ENCODE measurements at regions not wholly inside any gene's neighbourhood (a gene's known extent, or its start where the extent isn't known, plus 50 kb on each side); places are given as distances from the start of the nearest gene placed in this dataset.

DNA sequence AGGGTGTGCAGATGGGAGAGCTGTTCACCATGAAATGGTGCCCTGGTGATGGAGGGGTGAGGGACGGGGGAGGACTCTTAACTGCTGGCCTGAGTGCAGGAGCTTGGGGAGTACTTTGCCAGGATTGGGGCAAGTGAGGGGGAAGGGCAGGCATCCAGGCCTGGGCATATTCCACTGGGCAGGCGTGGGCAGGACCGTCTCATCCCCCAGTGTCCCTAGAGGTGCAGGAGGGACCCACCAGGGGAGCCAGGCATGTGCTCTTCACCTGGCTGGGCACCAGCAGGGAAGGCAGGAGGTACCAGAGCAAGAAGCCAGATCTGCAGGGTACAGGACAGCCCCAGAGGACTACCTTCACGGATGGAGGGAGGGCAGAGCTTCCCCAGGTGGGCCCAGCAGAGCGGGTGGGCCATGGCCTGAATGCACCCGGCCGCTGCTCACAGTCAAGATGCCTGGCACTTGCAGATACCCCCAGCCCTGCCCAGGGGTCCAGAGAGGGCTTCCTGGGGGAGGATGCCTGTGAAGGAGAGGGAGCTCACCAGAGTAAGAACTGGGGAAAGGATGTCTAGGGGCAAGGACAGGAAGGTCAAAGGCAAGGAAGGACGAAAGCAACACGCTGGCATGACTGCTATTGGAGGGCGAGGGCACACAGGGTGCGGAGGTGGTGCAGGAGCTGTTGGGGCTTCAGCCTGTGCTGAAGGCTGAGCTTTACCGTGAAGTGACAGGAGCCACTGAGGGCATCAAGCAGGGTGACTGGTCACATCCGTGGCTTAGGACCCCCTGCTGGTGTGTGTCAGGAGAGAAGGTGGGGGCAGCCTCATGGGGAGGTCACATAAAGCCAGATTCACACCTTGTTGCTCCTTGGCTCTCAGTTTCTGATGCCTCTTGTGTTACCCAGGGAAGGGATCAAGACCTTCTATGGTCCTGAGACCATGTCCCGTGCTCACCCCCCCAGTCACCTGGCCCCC, 68.2 kb upstream of the NKX1-1 start:
- no peaks in the 10 kb centered on the region for H3K79me2 ChIP-seq (ENCODE audit: insufficient read depth, low read length)
- no peaks in the 10 kb centered on the region for H3K4me1 ChIP-seq (ENCODE audit: insufficient read depth, low read length)
- no peak overlapping the region for H3K27ac ChIP-seq (ENCODE audit: low read depth, low read length)
- TF ChIP-seq, protein P1, sequence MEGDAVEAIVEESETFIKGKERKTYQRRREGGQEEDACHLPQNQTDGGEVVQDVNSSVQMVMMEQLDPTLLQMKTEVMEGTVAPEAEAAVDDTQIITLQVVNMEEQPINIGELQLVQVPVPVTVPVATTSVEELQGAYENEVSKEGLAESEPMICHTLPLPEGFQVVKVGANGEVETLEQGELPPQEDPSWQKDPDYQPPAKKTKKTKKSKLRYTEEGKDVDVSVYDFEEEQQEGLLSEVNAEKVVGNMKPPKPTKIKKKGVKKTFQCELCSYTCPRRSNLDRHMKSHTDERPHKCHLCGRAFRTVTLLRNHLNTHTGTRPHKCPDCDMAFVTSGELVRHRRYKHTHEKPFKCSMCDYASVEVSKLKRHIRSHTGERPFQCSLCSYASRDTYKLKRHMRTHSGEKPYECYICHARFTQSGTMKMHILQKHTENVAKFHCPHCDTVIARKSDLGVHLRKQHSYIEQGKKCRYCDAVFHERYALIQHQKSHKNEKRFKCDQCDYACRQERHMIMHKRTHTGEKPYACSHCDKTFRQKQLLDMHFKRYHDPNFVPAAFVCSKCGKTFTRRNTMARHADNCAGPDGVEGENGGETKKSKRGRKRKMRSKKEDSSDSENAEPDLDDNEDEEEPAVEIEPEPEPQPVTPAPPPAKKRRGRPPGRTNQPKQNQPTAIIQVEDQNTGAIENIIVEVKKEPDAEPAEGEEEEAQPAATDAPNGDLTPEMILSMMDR (IDR thresholded peaks at IDR 0.05; ENCODE audit: extremely low read depth, low read depth, low read length) = no peak
- no peaks in the 10 kb centered on the region for H3K9me3 ChIP-seq (ENCODE audit: low read depth, low read length)
- H3K4me3 ChIP-seq (ENCODE audit: insufficient read depth, low read length) = no peak overlapping the region
- peak; percentile 62 for DNase-seq (ENCODE audit: insufficient read length, low spot score, missing footprints)
- H4K20me1 ChIP-seq (ENCODE audit: insufficient read depth, low read length) = no peaks in the 10 kb centered on the region
- no peak overlapping the region for H2AFZ ChIP-seq (ENCODE audit: low read length)
- peaks cover 16% of the 10 kb centered on the region for H3K27me3 ChIP-seq (ENCODE audit: insufficient read depth, low read length)
- no peak overlapping the region for H3K4me2 ChIP-seq (ENCODE audit: insufficient read depth, low read length)
- H3K36me3 ChIP-seq (ENCODE audit: insufficient read depth, low read length) = no peaks in the 10 kb centered on the region

DNA sequence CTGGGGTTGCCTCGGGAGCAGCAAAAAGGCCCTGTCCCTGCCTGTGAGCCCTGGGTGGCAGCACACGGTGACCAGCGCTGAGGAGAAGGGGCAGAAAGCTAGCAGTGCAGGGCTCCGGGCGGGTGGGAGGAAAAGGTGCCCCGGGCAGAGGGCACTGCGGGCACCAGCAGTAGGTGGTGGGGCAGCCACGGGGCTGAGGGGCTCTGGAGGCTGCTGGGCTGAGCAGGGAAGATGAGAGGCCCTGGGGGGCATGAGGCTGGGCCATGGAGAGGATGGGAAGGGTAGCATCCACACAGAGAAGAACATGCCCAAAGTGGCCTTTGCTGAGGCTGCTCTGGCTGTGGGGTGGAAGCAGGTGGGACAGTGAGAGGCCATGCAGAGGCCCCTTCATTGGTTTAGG, 67.5 kb upstream of the NKX1-1 start:
- Histone ChIP-seq H3K36me3 (ENCODE audit: insufficient read depth, low read length) (no peaks in the 10 kb centered on the region), H3K27ac (ENCODE audit: low read depth, low read length) (no peak overlapping the region), H3K4me1 (ENCODE audit: insufficient read depth, low read length) (no peaks in the 10 kb centered on the region), H3K4me2 (ENCODE audit: insufficient read depth, low read length) (no peak overlapping the region), H2AFZ (ENCODE audit: low read length) (no peak overlapping the region), H3K4me3 (ENCODE audit: insufficient read depth, low read length) (no peak overlapping the region), H3K27me3 (ENCODE audit: insufficient read depth, low read length) (peaks cover 16% of the 10 kb centered on the region), H3K9me3 (ENCODE audit: low read depth, low read length) (no peaks in the 10 kb centered on the region), H3K79me2 (ENCODE audit: insufficient read depth, low read length) (no peaks in the 10 kb centered on the region), H4K20me1 (ENCODE audit: insufficient read depth, low read length) (no peaks in the 10 kb centered on the region)
- no peak for DNase-seq (ENCODE audit: insufficient read length, low spot score, missing footprints)
- TF ChIP-seq, protein P1 (IDR thresholded peaks at IDR 0.05; ENCODE audit: extremely low read depth, low read depth, low read length) = no peak

DNA sequence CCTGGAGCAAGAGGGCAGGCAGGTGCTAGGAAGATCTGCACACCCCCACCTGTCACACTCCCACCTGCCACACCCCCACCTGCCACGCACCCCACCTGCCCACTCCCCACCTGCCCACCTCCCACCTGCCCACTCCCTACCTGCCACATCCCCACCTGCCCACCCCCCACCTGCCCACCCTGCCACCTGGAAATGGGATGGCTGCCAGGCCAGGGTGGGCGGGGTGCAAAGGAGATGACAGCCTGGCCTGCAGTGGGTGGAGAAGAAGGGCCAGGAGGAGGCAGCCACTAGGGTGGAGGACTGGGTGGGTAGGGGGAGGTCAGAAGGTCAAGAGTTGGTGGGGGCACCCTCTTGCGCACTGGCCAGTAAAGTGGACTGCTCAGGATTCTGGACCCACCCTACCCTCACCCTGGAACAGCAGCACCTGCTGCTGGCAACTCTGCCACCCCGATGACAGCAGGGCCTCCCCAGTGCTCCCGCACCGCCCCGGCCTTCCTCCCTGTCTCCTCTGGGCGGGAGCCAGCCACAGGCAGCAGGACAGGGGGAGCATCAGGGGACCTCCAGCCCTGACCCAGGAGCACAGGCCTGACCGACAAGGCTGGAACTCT, 66.8 kb upstream of the NKX1-1 start:
- no peak overlapping the region for H3K27ac ChIP-seq (ENCODE audit: low read depth, low read length)
- no peak overlapping the region for H2AFZ ChIP-seq (ENCODE audit: low read length)
- H3K79me2 ChIP-seq (ENCODE audit: insufficient read depth, low read length) = no peaks in the 10 kb centered on the region
- H3K4me1 ChIP-seq (ENCODE audit: insufficient read depth, low read length) = no peaks in the 10 kb centered on the region
- H4K20me1 ChIP-seq (ENCODE audit: insufficient read depth, low read length) = no peaks in the 10 kb centered on the region
- no peak overlapping the region for H3K4me2 ChIP-seq (ENCODE audit: insufficient read depth, low read length)
- TF ChIP-seq, protein P1 (IDR thresholded peaks at IDR 0.05; ENCODE audit: extremely low read depth, low read depth, low read length) = no peak
- peaks cover 16% of the 10 kb centered on the region for H3K27me3 ChIP-seq (ENCODE audit: insufficient read depth, low read length)
- H3K9me3 ChIP-seq (ENCODE audit: low read depth, low read length) = no peaks in the 10 kb centered on the region
- DNase-seq (ENCODE audit: insufficient read length, low spot score, missing footprints) = peak; percentile 47
- no peaks in the 10 kb centered on the region for H3K36me3 ChIP-seq (ENCODE audit: insufficient read depth, low read length)
- H3K4me3 ChIP-seq (ENCODE audit: insufficient read depth, low read length) = no peak overlapping the region

DNA sequence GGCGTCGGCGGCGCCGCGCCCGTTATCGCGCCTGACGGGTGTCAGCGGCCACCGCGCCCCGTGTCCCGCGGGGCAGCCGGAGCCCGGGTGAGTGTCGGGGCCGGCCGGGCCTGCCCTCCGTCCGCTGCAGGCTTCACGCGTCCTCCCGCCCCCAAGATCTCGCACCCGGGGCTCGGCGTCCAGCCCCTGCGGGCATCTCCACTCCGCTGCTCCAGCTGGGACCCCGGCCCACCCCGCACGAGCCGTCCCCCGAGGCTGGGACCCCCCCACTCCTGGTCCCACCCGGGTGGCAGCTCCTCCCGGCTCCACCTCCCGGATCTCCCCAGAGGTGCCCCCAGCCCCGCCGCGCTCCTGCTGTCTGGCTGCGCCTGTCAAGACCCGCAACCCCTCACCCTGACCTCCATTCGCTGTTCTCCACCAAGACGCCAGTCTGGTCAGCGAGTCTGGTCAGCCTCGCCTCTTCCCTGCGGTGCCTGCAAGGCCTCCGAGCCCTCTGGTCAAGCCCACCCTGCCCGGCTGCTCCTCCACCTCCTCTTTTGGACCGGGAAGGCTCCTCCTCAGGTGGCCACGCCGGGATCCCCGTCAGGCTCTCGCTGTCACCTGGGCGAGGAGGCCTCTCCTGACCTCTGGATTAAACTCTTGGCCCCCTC, 66.0 kb upstream of the NKX1-1 start:
- H3K4me1 ChIP-seq (ENCODE audit: insufficient read depth, low read length) = no peaks in the 10 kb centered on the region
- H2AFZ ChIP-seq (ENCODE audit: low read length) = no peak overlapping the region
- no peaks in the 10 kb centered on the region for H3K9me3 ChIP-seq (ENCODE audit: low read depth, low read length)
- no peak overlapping the region for H3K4me3 ChIP-seq (ENCODE audit: insufficient read depth, low read length)
- H3K79me2 ChIP-seq (ENCODE audit: insufficient read depth, low read length) = no peaks in the 10 kb centered on the region
- H3K27me3 ChIP-seq (ENCODE audit: insufficient read depth, low read length) = peaks cover 16% of the 10 kb centered on the region
- no peak overlapping the region for H3K27ac ChIP-seq (ENCODE audit: low read depth, low read length)
- TF ChIP-seq, protein P1 (IDR thresholded peaks at IDR 0.05; ENCODE audit: extremely low read depth, low read depth, low read length) = no peak
- H3K4me2 ChIP-seq (ENCODE audit: insufficient read depth, low read length) = no peak overlapping the region
- H3K36me3 ChIP-seq (ENCODE audit: insufficient read depth, low read length) = no peaks in the 10 kb centered on the region
- no peaks in the 10 kb centered on the region for H4K20me1 ChIP-seq (ENCODE audit: insufficient read depth, low read length)
- DNase-seq (ENCODE audit: insufficient read length, low spot score, missing footprints) = peak; percentile 71

Measured in osteoblast (primary cell).